ENCODE measurements at regions not wholly inside any gene's neighbourhood (a gene's known extent, or its start where the extent isn't known, plus 50 kb on each side); places are given as distances from the start of the nearest gene placed in this dataset.
"Not testable (repeated sequence)": the region's sequence is repeated elsewhere in the genome, so short reads cannot be mapped to it uniquely, and the experiment has no call there.

GRCh38 chr22:22346401-22347107 lies 102.0 kb downstream of the VPREB1 start:
- DNase-seq, result no peak

GRCh38 chr22:22348127-22348814 lies 103.7 kb downstream of the VPREB1 start:
- no peak for DNase-seq

GRCh38 chr22:22348815-22349454 lies 104.3 kb downstream of the VPREB1 start:
- DNase-seq, result no peak

- DNase-seq, result no peak
Observed at GRCh38 chr22:22349455-22349836, 104.9 kb downstream of the VPREB1 start.

GRCh38 chr22:22351366-22351765 lies 106.8 kb downstream of the VPREB1 start:
- DNase-seq, result no peak

- no peak for DNase-seq
Observed at GRCh38 chr22:22352371-22352999, 107.9 kb downstream of the VPREB1 start.

- no peak for DNase-seq
Observed at GRCh38 chr22:22355096-22355834, 110.7 kb downstream of the VPREB1 start.

- DNase-seq, result peak; percentile 58 to 63
Observed at GRCh38 chr22:22357024-22357883, 112.7 kb downstream of the VPREB1 start.

- DNase-seq, result no peak
Observed at GRCh38 chr22:22358152-22358551, 113.6 kb downstream of the VPREB1 start.

- DNase-seq, result no peak
Observed at GRCh38 chr22:22358686-22359085, 114.1 kb downstream of the VPREB1 start.

GRCh38 chr22:22359465-22359864 lies 114.9 kb downstream of the VPREB1 start:
- DNase-seq, result no peak

GRCh38 chr22:22360014-22360413 lies 115.4 kb downstream of the VPREB1 start:
- no peak for DNase-seq

GRCh38 chr22:22362311-22362710 lies 117.7 kb downstream of the VPREB1 start:
- no peak for DNase-seq

- no peak for DNase-seq
Observed at GRCh38 chr22:22362936-22363335, 118.3 kb downstream of the VPREB1 start.

- no peak for DNase-seq
Observed at GRCh38 chr22:22364207-22364606, 119.6 kb downstream of the VPREB1 start.

GRCh38 chr22:22366537-22366936 lies 122.0 kb downstream of the VPREB1 start:
- DNase-seq, result no peak

- no peak for DNase-seq
Observed at GRCh38 chr22:22368516-22368915, 123.9 kb downstream of the VPREB1 start.

GRCh38 chr22:22369219-22369963 lies 124.8 kb downstream of the VPREB1 start:
- DNase-seq, result not testable (repeated sequence)

GRCh38 chr22:22369964-22370270 lies 125.3 kb downstream of the VPREB1 start:
- DNase-seq, result no peak

GRCh38 chr22:22371031-22371541 lies 126.5 kb downstream of the VPREB1 start:
- no peak for DNase-seq

- DNase-seq, result no peak
Observed at GRCh38 chr22:22372086-22372485, 127.5 kb downstream of the VPREB1 start.

Measured in activated CD4-positive, alpha-beta T cell treated with anti-CD3 and anti-CD28 coated beads, Interleukin-2, amount 50 U/mL, for 4 hours (primary cell).